Osteocyte (in vitro differentiated cells): ENCODE measurements at regions not wholly inside any gene's neighbourhood (a gene's known extent, or its start where the extent isn't known, plus 50 kb on each side); places are given as distances from the start of the nearest gene placed in this dataset.

Source experiments
- DNase-seq: peaks from one replicate; pipeline ENCODE4 v3.0.0; 2021; ENCODE audit warnings: mixed read lengths; ENCODE audit not compliant: unreplicated experiment; ENCODE audit errors: extremely low spot score
- H3K27ac Mint-ChIP-seq: one replicate; pipeline ENCODE4 v1.8.0; 2021; ENCODE audit warnings: mild to moderate bottlenecking, mixed read lengths; ENCODE audit not compliant: unreplicated experiment
- H3K27me3 Mint-ChIP-seq: one replicate; pipeline ENCODE4 v1.8.0; 2021; ENCODE audit warnings: mixed read lengths; ENCODE audit not compliant: unreplicated experiment
- H3K36me3 Mint-ChIP-seq: one replicate; pipeline ENCODE4 v1.8.0; 2021; ENCODE audit warnings: mixed read lengths; ENCODE audit not compliant: unreplicated experiment
- H3K4me1 Mint-ChIP-seq: one replicate; pipeline ENCODE4 v1.8.0; 2021; ENCODE audit warnings: mixed read lengths; ENCODE audit not compliant: unreplicated experiment
- H3K4me3 Mint-ChIP-seq: one replicate; pipeline ENCODE4 v1.8.0; 2021; ENCODE audit warnings: mild to moderate bottlenecking, moderate library complexity, mixed read lengths; ENCODE audit not compliant: unreplicated experiment
- H3K9me3 Mint-ChIP-seq: one replicate; pipeline ENCODE4 v1.8.0; 2021; ENCODE audit warnings: mixed read lengths; ENCODE audit not compliant: unreplicated experiment
- CTCF ChIP-seq: fragments of 200-600 bp; sonication (generic); IDR thresholded peaks from 2 replicates; pipeline ENCODE4 v1.5.0; 2021; ENCODE audit warnings: antibody characterized with exemption, mild to moderate bottlenecking, moderate library complexity

- peaks cover 41% of the 10 kb centered on the region for H3K4me1 Mint-ChIP-seq
- H3K27me3 Mint-ChIP-seq: no peaks in the 10 kb centered on the region
- H3K27ac Mint-ChIP-seq: peak overlapping the region; percentile 66
- H3K36me3 Mint-ChIP-seq: no peaks in the 10 kb centered on the region
- DNase-seq: no peak
- peak overlapping the region; percentile 28 for H3K4me3 Mint-ChIP-seq
- no peak for TF ChIP-seq CTCF
- H3K9me3 Mint-ChIP-seq: no peaks in the 10 kb centered on the region
These were observed 303.0 kb downstream of the CSNK1G3 start for GRCh38 chr5:123814801-123815470.

- DNase-seq: no peak
- Mint-ChIP-seq H3K36me3 (no peaks in the 10 kb centered on the region), H3K9me3 (no peaks in the 10 kb centered on the region), H3K4me1 (peaks cover 39% of the 10 kb centered on the region), H3K4me3 (no peak overlapping the region), H3K27me3 (no peaks in the 10 kb centered on the region), H3K27ac (no peak overlapping the region)
- TF ChIP-seq CTCF: no peak
These were observed 302.1 kb downstream of the CSNK1G3 start for GRCh38 chr5:123813937-123814624.

GRCh38 chr5:123813264-123813663, 301.3 kb downstream of the CSNK1G3 start:
- H3K27ac Mint-ChIP-seq: no peak overlapping the region
- H3K9me3 Mint-ChIP-seq: no peaks in the 10 kb centered on the region
- H3K36me3 Mint-ChIP-seq: no peaks in the 10 kb centered on the region
- DNase-seq: no peak
- no peaks in the 10 kb centered on the region for H3K27me3 Mint-ChIP-seq
- no peak for TF ChIP-seq CTCF
- no peak overlapping the region for H3K4me3 Mint-ChIP-seq
- peaks cover 41% of the 10 kb centered on the region for H3K4me1 Mint-ChIP-seq

DNA sequence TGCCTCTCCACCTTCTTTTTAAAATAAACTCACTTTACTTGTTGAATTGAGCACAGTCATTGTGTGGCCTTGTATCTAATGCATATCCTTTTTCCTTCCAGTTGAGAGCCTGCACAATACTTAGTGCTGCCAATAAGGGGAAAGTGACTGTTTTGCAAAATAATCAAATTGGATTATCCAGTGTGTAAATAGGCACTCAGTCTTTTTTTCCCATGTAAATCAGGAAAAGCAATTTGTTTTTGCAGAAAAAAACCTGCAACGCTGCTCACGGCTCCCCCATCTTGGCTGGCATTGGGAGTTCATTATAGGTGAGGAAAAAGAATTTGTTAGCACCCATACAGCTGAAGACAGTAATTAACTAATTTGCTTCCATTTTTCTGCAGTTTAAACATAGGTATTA, 299.9 kb downstream of the CSNK1G3 start:
- no peaks in the 10 kb centered on the region for H3K9me3 Mint-ChIP-seq
- H3K4me3 Mint-ChIP-seq: no peak overlapping the region
- peaks cover 43% of the 10 kb centered on the region for H3K4me1 Mint-ChIP-seq
- TF ChIP-seq CTCF: no peak
- no peak for DNase-seq
- H3K36me3 Mint-ChIP-seq: no peaks in the 10 kb centered on the region
- no peak overlapping the region for H3K27ac Mint-ChIP-seq
- no peaks in the 10 kb centered on the region for H3K27me3 Mint-ChIP-seq

GRCh38 chr5:123810746-123811340, 298.9 kb downstream of the CSNK1G3 start:
- no peaks in the 10 kb centered on the region for H3K27me3 Mint-ChIP-seq
- no peak for DNase-seq
- no peak for TF ChIP-seq CTCF
- no peaks in the 10 kb centered on the region for H3K9me3 Mint-ChIP-seq
- peak overlapping the region; percentile 62 for H3K27ac Mint-ChIP-seq
- H3K4me1 Mint-ChIP-seq: peaks cover 43% of the 10 kb centered on the region
- H3K36me3 Mint-ChIP-seq: no peaks in the 10 kb centered on the region
- no peak overlapping the region for H3K4me3 Mint-ChIP-seq
